HL-60/S4 treated with phorbol 12-myristate 13-acetate at 8.2 ng/mL for 4 days and 3 days (cell line): ENCODE measurements at regions not wholly inside any gene's neighbourhood (a gene's known extent, or its start where the extent isn't known, plus 50 kb on each side); places are given as distances from the start of the nearest gene placed in this dataset.
"Not testable (repeated sequence)": the region's sequence is repeated elsewhere in the genome, so short reads cannot be mapped to it uniquely, and the experiment has no call there.

Experiments
- in situ Hi-C: fragments of 300-500 bp; cut with MboI; formaldehyde crosslinking; loops from 2 replicates; pipeline ENCODE4 v1.15.0; 2022; ENCODE audit warnings: low sequenced_read_pairs

DNA sequence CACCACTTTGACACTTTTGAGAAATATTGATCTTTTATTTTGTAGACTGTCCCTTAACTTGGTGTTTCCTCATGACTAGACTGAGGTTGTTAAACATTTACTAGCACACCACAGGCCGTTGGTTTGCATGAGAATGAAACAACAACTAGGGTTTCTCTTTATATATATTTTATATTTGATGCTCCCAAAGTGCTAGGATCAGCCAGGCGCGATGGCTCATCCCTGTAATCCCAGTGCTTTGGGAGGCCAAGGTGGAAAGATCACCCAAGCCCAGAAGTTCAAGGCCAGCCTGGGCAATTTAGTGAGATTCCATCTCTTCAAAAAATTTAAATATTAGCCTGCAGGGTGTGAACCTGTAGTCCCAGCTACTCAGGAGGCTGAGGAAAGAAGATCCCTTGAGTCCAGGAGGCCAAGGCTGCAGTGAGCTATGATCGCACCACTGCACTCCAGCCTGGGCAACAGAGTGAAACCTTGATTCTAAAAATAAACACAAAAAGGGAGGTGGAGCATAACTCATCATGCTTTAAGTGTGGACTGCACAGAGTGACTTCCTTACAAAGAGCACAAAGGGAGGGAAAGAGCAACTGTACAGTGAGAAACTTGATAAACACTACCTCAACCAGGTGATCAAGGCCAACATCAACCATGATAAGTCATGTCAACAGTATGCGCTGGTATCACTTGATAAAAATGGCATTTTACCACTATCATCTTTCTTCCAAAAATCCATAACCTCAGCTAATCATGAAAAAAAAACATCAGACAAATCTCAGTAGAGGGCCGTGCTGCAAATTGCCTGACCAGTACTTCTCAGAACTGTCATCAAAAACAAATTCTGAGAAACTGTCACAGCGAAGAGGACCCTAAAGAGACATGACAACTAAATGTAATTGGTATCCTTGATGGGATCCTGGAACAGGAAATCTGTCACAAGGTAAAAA is 72.8 kb upstream of the ATF7IP2 start:
- in situ Hi-C loops = loop anchor here (10.0 kb wide), 1 partner anchor 202 kb away; no protein-coding TSS in a partner anchor

DNA sequence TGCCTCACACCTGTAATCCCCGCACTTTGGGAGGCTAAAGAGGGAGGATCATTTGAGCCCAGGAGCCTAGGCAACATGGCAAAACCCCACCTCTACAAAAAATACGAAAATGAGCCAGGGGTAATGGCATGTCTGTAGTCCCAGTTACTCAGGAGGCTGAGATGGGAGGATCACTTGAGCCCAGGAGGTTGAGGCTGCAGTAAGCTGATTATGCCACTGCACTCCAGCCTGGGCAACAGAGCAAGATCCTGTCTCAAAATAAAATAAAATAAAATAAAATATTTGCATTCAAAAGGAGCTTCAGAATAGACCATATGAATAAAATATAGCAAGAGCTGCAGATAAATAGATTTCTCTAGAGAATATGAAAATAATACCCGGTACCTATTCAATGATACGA is 71.5 kb upstream of the ATF7IP2 start:
- in situ Hi-C loops = loop anchor here (10.0 kb wide), 1 partner anchor 200 kb away; no protein-coding TSS in a partner anchor

DNA sequence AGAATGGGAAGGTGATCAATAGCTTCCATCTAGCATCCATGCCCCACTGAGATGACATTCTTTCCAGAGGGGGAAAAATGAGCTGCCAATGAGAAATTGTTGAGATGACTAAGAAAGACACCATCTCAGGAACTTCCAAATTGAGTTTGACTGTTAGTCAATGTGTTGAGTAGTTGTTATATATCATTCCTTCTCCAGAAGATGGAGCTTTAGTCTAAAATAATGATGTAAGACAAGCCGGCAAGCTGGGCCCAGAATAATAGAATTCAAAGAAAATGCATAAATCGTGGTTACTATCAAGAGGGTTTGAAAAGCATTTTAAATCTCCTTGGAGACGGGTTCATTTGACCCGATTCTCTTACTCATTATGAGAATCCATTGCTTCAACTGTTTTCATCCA is 71.0 kb upstream of the ATF7IP2 start:
- in situ Hi-C loops = loop anchor here (10.0 kb wide), 1 partner anchor 200 kb away; no protein-coding TSS in a partner anchor

DNA sequence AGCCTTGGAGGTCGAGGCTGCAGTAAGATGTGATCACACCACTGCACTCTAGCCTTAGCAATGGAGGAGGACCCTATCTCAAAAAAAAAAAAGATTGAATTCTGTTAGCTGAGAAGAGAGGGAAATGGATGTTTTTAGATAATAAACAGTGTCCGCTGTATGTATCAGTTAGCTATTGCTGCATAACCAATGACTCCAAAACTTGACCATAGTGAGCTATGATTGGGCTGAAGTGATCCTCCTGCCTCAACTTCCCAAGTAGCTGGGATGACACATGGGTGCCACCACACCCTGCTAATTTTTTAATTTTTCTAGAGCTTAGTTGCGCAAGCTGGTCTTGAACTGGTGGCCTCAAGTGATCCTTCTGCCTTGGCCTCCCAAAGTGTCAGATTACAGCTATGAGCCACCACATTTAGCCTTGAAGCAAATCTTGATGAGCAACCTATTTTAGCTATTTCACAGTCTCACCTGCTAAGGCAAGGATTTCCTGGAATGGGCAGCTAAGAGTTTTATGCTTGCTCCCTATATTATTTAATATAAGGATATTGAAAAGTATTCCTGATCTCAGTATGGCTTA is 68.3 kb upstream of the ATF7IP2 start:
- in situ Hi-C loops = loop anchor here (10.0 kb wide), 1 partner anchor 197 kb away; no protein-coding TSS in a partner anchor

DNA sequence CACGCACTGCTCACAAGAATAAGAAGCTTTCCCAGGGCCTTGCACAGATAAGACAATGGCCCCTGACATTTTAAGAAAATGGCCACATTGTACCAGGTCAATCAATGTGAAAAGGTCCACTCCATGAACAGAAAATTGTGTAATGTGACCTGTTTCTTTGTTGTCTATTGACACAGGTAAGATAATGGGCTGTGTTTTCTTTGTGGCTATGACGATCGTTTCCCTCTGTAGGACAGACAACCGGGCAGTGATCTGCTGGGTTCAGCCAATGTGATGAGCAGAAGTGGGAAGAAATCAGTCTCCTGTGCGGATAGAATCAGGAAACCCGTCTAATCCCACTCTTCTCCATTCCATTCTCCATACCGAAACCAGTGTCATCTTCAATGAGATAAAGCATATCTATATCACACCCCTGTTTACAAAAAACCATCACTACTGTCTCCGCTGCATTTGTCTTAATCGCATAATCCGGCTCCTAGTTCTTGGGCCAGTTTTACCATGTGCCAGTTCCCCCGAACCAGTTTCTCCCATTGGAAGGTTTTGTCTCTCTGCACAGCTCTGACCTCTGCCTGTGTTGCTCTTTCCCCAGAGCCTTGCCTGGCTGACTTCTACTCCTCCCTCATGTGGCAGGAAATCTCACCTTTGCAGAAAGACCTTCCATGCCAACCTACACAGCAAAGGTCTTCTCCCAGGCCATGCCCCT is 66.9 kb upstream of the ATF7IP2 start:
- in situ Hi-C loops = loop anchor here (10.0 kb wide), 1 partner anchor 196 kb away; no protein-coding TSS in a partner anchor

DNA sequence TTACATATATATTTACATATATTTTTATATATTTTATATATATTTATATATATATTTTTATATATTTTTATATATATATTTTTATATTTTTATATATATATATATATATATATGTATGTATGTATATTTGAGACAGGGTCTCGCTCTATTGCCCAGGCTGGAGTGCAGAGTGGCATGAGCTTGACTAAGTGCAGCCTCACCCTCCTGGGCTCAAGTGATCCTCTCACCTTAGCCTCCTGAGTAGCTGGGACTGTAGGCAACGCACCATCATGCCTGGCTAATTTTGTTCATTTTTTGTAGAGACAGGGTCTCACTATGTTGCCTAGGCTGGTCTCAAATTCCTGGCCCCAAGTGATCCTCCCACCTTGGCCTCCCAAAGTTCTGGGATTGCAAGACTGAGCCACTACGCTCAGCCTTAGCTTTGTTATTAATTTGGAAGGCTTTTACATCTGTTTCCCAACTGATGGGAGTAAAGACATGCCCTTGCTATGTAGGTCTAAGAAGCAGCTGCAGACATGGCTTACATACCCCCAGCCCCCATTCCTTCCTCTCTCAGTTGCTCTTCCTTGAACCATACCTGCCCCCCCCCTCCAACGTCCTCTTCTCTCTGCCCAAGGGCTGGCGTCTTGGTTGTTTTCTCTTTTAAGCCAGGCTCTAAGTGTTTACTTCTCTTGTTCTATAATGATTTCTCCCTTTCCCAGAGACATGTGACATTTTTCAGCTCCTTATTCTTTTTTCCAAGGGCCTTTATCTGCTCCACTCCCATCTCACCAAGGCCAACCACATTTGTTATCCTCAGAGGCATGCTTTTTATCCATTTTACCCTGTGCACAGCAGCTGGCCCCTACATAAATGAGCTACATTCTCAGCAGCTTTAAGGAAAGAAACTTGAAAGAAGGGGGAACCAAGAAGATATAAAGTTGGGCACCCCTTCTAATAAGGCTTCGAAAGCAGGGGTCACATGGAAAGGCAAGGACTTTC is 64.2 kb upstream of the ATF7IP2 start:
- in situ Hi-C loops = no loop called here

DNA sequence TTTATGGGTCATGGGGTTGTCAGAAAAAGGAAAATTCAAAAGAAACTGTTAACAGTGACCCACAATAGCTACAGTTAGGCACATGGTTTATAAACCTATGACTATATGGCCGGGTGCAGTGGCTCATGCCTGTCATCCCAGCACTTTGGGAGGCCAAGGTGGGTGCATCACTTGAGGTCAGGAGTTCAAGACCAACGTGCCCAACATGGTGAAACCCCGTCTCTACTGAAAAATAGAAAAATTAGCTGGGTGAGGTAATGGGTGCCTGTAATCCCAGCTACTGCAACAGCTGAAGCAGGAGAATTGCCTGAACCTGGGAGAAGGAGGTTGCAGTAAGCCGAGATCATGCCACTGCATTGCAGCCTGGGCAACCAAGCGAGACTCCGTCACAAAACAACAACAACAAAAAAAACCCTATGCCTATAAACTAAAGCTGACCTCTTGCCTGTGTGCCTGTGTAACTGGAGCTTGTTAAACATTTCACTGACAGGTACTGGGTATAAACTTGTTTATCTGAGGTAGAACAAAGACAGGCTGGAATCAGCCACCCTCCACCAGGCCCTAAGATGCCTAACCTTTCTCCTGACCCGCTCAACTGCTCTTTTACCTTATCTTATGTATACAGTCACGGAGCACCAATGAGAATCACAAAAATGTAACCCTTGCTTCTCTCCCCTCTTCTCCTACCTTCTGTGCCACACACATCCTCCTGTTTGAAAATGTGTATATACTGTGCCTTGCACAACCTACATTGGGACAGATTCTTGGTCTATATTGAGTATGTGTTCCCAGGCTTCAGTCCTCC is 62.9 kb upstream of the ATF7IP2 start:
- in situ Hi-C loops = no loop called here

DNA sequence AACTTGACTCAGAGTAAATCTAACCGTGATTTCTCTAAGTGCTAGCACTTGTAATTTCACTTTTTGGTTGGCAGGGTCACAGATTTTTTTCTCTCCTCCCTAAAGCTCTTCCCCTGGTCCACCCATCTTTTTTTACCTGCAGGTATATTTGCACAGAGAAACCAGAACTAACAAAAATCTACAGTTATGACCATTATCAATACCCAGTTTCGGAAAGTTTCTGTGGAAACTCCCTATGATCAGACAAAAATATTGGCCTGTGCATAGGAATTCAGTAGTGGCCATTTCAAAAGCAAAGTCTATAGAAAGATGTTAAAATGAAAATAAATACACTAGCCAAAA is 62.4 kb upstream of the ATF7IP2 start:
- in situ Hi-C loops = no loop called here

DNA sequence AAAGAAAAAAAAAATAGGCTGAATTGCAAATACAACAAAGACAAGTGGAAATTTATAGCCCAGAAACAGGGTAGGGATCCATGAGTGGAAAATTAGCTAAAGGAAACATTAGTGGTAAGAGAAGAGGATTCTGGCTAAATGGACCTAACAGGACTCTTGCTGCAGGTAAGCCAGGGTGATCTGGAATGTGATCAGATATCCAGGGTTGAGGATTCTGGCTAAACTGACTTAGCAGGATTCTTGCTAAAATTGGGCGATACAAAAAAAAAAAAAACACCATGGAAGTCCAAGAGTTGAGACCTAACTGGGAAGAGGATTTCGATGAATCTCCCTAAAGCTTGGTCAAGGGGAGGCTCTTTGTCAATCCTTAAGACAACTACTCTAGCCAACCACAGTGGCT is 61.7 kb upstream of the ATF7IP2 start:
- in situ Hi-C loops = no loop called here

DNA sequence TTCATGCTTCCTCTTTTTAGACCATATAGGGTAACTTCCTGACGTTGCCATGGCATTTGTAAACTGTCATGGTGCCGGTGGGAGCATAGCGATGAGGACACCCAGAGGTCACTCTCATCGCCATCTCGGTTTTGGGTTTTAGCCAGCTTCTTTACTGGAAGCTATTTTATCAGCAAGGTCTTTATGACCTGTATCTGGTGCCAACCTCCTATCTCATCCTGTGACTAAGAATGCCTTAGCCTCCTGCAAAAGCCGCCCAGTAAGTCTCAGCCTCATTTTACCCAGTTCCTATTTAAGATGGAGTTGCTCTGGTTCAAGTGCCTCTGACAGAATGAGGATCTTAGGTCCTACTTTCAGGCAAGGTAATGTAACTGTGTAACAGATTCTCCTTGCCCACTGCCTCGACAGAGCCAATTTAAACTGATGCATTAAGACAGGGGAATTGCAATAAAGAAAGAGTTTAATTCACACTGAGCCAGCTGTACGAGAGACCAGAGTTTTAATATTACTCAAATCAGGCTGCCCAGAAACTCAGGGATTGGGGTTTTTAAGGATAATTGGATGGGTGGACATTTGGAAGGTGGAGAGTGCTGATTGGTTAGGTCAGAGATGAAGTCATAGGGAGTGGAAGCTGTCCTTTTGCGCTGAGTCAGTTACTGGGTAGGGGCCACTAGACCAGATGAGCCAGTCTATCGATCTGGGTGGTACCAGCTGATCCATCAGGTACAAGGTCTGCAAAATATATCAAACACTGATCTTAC is 59.9 kb upstream of the ATF7IP2 start:
- in situ Hi-C loops = no loop called here

DNA sequence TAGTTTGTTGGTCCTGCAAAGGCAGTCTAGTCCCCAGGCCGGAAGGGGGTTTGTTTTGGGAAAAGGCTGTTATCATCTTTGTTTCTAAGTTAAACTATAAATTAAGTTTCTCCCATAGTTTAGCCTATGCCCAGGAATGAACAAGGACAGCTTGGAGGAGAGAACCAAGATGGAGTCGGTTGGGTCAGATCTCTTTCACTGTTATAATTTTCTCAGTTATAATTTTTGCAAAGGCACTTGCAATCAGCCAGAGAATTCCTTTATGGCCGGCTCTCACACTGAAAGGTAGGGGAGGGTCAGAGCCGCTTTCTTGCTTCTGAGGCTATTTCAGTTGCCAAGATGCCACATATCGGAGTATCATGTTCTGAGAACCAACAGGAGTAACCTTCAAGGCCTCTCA is 59.2 kb upstream of the ATF7IP2 start:
- in situ Hi-C loops = no loop called here

DNA sequence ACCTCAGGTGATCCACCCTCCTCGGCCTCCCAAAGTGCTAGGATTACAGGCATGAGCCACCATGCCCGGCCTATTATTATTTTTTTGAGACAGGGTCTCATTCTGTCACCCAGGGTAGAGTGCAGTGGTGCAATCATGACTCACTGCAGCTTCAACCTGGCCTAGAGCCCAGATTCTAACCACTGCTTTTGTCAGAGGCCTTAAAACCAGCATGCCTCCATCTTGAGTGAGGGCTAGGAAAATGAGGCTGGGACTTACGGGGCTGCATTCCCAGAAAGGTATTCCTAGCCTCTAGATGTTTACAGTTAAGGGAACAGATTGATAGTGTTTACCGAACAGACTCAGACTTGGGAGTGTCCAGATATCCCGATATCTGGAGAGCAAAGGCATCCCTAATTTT is 57.6 kb upstream of the ATF7IP2 start:
- in situ Hi-C loops = not testable (repeated sequence)

DNA sequence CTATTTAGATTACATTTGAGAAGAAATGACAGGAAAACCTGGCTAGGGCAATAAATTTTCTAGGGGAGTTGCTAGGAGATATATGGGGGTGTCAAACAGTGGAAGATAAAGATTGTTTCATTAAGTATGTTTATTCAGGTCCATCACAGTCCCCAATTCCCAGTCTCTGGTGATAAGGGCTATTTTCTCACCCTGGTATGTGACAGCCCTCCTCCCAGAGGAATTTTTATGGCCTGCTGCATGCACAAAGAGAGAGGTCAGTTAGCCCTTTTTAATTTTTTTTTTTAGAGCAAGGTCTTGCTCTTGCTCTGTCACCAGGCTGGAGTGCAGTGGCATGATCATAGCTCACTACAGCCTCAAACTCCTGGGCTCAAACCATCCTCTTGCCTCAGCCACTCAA is 53.6 kb upstream of the ATF7IP2 start:
- in situ Hi-C loops = no loop called here

DNA sequence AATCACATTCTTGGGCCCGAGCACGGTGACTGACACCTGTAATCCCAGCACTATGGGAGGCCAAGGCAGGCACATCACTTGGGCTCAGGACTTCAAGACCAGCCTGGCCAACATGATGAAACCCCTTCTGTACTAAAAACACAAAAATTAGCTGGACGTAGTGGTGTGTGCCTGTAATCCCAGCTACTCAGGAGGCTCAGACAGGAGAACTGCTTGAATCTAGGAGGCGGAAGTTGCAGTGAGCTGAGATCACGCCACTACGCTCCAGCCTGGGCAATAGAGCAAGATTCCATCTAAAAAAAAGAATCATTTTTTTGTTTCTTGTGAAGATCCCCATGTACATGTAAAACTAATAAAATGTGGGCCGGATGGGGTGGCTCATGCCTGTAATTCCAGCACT is 53.1 kb upstream of the ATF7IP2 start:
- in situ Hi-C loops = no loop called here

DNA sequence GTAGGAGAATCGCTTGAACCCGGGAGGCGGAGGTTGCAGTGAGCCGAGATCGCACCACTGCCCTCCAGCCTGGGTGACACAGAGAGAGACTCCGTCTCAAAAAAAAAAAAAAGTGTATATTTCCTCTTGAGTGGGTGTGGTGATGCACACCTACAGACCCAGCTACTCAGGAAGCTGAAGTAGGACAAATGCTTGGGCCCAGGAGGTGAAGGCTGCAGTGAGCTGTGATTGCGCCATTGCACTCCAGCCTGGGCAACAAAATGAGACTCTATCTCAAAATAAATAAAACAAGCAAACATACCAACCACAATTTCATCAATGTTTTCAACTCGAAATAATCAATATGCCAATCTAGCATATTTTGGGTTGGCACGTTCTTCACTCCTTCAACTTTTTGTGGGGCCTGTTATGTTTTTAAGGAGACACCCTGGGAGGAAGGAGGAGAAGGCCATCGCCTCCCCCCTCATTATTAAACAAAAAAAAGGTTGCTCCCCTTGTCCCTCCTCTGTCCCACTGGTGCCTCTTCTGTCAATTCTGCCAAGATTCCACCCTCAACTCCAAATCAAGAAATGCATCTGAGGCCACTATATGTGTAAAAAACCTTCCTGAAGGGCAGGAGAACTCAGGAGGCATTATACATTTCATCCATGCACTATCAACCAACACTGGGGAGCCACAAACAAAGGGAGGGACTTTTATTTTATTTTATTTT is 52.4 kb upstream of the ATF7IP2 start:
- in situ Hi-C loops = no loop called here

DNA sequence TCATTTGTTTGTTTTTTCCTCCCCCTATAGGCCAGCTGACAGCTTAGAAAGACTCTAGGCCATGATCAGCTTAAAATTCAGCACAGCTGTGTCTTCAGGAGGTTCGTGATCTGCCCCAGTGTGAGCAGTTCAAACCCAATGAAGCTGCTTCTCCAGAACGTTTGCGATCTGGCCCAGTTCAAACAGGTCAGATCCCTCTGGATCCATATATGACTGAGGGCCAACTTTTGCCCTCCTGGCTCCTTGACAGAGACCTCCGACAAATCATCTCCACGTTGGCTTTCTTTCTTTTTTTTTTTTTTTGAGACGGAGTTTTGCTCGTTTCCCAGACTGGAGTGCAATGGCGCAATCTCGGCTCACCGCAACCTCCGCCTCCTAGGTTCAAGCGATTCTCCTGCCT is 50.2 kb upstream of the ATF7IP2 start:
- in situ Hi-C loops = no loop called here
